HepG2 (cell line): ENCODE measurements at regions not wholly inside any gene's neighbourhood (a gene's known extent, or its start where the extent isn't known, plus 50 kb on each side); places are given as distances from the start of the nearest gene placed in this dataset.

Experiments
- CAMTA2 ChIP-seq: sonication (generic); formaldehyde crosslinking; IDR thresholded peaks from 2 replicates; pipeline ENCODE4 v1.4.0; 2020; ENCODE audit warnings: mild to moderate bottlenecking, missing genetic modification reagents, borderline replicate concordance
- FOXA3 ChIP-seq: IDR thresholded peaks from 2 replicates; pipeline ENCODE4 v1.6.1; 2016; ENCODE audit warnings: missing genetic modification reagents, missing compliant biosample characterization
- GABPA ChIP-seq, 2 experiments: IDR thresholded peaks; 2 replicates each; pipeline ENCODE4 v1.6.1; 2011 to 2016; ENCODE audit warnings: low read depth in 2 of 2, low read length in 1 of 2, missing biosample characterization in 1 of 2, missing genetic modification characterization in 1 of 2
- KLF11 ChIP-seq: IDR thresholded peaks from 2 replicates; pipeline ENCODE4 v1.6.1; 2016; ENCODE audit warnings: missing compliant biosample characterization
- KMT2A ChIP-seq: sonication (generic); formaldehyde crosslinking; IDR thresholded peaks from 2 replicates; pipeline ENCODE4 v1.4.0; 2020; ENCODE audit warnings: missing genetic modification reagents
- NR2C2 ChIP-seq: sonication (generic); formaldehyde crosslinking; IDR thresholded peaks from 2 replicates; pipeline ENCODE4 v1.4.0; 2020; ENCODE audit warnings: missing genetic modification reagents, mild to moderate bottlenecking, moderate library complexity, borderline replicate concordance
- RELA ChIP-seq: sonication (generic); formaldehyde crosslinking; IDR thresholded peaks from 2 replicates; pipeline ENCODE4 v1.4.0; 2020; ENCODE audit warnings: missing genetic modification reagents
- REXO4 ChIP-seq: sonication (generic); formaldehyde crosslinking; IDR thresholded peaks from 2 replicates; pipeline ENCODE4 v1.8.0; 2022; ENCODE audit warnings: missing genetic modification reagents, mild to moderate bottlenecking, borderline replicate concordance
- RNF2 ChIP-seq: fragments of 450-650 bp; conservative IDR thresholded peaks from 2 replicates; pipeline ENCODE4 v1.6.1; 2016; ENCODE audit warnings: low read depth
- SATB2 ChIP-seq: sonication (generic); formaldehyde crosslinking; IDR thresholded peaks from 2 replicates; pipeline ENCODE4 v1.5.0; 2020; ENCODE audit warnings: missing genetic modification reagents
- STAG1 ChIP-seq: sonication (generic); formaldehyde crosslinking; IDR thresholded peaks from 2 replicates; pipeline ENCODE4 v1.4.0; 2020; ENCODE audit warnings: missing genetic modification reagents
- ZFX ChIP-seq: sonication (generic); formaldehyde crosslinking; IDR thresholded peaks from 2 replicates; pipeline ENCODE4 v1.4.0; 2020; ENCODE audit warnings: mild to moderate bottlenecking, low read depth, missing genetic modification reagents, moderate library complexity
- ZNF121 ChIP-seq: sonication (generic); formaldehyde crosslinking; IDR thresholded peaks from 2 replicates; pipeline ENCODE4 v1.5.0; 2020; ENCODE audit warnings: mild to moderate bottlenecking, missing genetic modification reagents
- ZNF333 ChIP-seq: sonication (generic); formaldehyde crosslinking; IDR thresholded peaks from 2 replicates; pipeline ENCODE4 v1.4.0; 2020; ENCODE audit warnings: mild to moderate bottlenecking, missing genetic modification reagents, borderline replicate concordance
- ZNF337 ChIP-seq: sonication (generic); formaldehyde crosslinking; IDR thresholded peaks from 2 replicates; pipeline ENCODE4 v1.5.1; 2020; ENCODE audit warnings: missing genetic modification reagents, low read depth, mild to moderate bottlenecking, borderline replicate concordance
- ZNF543 ChIP-seq: sonication (generic); formaldehyde crosslinking; IDR thresholded peaks from 2 replicates; pipeline ENCODE4 v1.4.0; 2020; ENCODE audit warnings: mild to moderate bottlenecking, missing genetic modification reagents
- ZSCAN22 ChIP-seq: sonication (generic); formaldehyde crosslinking; IDR thresholded peaks from 2 replicates; pipeline ENCODE4 v1.4.0; 2020; ENCODE audit warnings: mild to moderate bottlenecking, missing genetic modification reagents
- TF ChIP-seq, protein P1 (sequence below): IDR thresholded peaks from 2 replicates; pipeline ENCODE4 v1.6.1; 2016
- TF ChIP-seq, protein P2 (sequence below): sonication (generic); formaldehyde crosslinking; IDR thresholded peaks from 2 replicates; pipeline ENCODE4 v1.5.0; 2020; ENCODE audit warnings: missing genetic modification reagents
- TF ChIP-seq, protein P3 (sequence below), 2 experiments: IDR thresholded peaks; 2 replicates each; pipeline ENCODE4 v1.6.1; 2011 to 2012; ENCODE audit warnings: low read length in 2 of 2, borderline replicate concordance in 1 of 2, low read depth in 1 of 2, mild to moderate bottlenecking in 1 of 2, moderate library complexity in 1 of 2
- TF ChIP-seq, protein P4 (sequence below): sonication (generic); formaldehyde crosslinking; conservative IDR thresholded peaks from 2 replicates; pipeline ENCODE4 v1.4.0; 2020; ENCODE audit warnings: missing genetic modification reagents

DNA sequence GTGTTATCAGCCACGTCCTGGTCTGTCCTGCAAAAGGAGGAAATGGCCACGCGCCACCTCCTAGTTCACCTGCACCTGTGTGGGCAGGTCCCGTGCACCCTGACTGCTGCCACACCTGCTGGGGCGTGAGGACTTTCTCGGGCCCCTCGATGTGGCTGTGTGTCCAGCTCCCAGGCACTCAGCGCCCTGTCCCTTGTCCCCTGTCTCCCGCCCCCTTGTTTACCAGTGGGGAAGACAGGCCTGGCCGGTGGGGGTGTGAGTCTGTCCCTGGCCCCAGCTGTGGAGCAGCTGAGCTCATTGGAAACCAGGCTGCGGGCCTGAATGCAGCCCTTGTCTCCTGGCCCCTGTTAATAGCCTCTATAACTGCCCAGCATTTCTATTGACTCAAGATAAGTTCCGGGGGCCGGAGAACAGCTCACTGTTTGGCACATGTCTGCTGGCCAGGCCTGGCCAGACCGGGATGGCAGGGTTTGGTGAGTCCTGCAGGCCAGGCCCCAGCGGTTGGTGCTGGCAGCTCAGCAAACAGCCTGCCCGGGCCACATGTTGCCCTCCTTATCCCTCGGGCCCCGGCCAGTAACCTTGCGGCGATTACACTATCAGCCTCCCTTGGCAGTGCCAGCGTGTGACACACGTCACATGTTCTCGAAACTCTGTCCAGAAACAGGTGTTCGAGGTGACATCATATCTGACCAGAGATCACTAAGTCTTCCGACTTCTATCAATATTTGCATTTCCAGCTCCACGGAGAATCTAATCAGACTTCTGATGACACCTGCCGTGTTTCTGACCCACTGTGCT is 52.1 kb downstream of the FOXL3 start (continued):
- TF ChIP-seq ZNF543 (CRISPR knock-in tag) (no peak), ZNF121 (CRISPR knock-in tag) (peak; percentile 65), ZNF337 (CRISPR knock-in tag) (0 out of 2 replicates have a peak, but pooled peaks have one; percentile 11), ZNF333 (0 out of 2 replicates have a peak, but pooled peaks have one; percentile 61), STAG1 (CRISPR knock-in tag) (0 out of 2 replicates have a peak, but pooled peaks have one; percentile 11), NR2C2 (CRISPR knock-in tag) (peak; percentile 47; the same call in 1 of the 2 replicates), KLF11 (no peak), CAMTA2 (no peak), RNF2 (peak; percentile 47; the same call in 1 of the 2 replicates), GABPA (IDR thresholded peaks at IDR 0.05; ENCODE audit: low read depth, low read length) (no peak), GABPA (CRISPR knock-in tag; IDR thresholded peaks at IDR 0.05; ENCODE audit: low read depth) (no peak), RELA (CRISPR knock-in tag) (0 out of 2 replicates have a peak, but pooled peaks have one; percentile 43), FOXA3 (CRISPR knock-in tag) (peak; percentile 76), ZFX (CRISPR knock-in tag) (peak; percentile 89), REXO4 (CRISPR knock-in tag) (no peak), SATB2 (no peak), ZSCAN22 (CRISPR knock-in tag) (no peak), KMT2A (CRISPR knock-in tag) (no peak)
- TF ChIP-seq, protein P1, sequence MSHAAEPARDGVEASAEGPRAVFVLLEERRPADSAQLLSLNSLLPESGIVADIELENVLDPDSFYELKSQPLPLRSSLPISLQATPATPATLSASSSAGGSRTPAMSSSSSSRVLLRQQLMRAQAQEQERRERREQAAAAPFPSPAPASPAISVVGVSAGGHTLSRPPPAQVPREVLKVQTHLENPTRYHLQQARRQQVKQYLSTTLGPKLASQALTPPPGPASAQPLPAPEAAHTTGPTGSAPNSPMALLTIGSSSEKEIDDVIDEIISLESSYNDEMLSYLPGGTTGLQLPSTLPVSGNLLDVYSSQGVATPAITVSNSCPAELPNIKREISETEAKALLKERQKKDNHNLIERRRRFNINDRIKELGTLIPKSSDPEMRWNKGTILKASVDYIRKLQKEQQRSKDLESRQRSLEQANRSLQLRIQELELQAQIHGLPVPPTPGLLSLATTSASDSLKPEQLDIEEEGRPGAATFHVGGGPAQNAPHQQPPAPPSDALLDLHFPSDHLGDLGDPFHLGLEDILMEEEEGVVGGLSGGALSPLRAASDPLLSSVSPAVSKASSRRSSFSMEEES (CRISPR knock-in tag) = peak; percentile 83
- TF ChIP-seq, protein P2, sequence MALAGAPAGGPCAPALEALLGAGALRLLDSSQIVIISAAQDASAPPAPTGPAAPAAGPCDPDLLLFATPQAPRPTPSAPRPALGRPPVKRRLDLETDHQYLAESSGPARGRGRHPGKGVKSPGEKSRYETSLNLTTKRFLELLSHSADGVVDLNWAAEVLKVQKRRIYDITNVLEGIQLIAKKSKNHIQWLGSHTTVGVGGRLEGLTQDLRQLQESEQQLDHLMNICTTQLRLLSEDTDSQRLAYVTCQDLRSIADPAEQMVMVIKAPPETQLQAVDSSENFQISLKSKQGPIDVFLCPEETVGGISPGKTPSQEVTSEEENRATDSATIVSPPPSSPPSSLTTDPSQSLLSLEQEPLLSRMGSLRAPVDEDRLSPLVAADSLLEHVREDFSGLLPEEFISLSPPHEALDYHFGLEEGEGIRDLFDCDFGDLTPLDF = no peak
- TF ChIP-seq, protein P3, sequence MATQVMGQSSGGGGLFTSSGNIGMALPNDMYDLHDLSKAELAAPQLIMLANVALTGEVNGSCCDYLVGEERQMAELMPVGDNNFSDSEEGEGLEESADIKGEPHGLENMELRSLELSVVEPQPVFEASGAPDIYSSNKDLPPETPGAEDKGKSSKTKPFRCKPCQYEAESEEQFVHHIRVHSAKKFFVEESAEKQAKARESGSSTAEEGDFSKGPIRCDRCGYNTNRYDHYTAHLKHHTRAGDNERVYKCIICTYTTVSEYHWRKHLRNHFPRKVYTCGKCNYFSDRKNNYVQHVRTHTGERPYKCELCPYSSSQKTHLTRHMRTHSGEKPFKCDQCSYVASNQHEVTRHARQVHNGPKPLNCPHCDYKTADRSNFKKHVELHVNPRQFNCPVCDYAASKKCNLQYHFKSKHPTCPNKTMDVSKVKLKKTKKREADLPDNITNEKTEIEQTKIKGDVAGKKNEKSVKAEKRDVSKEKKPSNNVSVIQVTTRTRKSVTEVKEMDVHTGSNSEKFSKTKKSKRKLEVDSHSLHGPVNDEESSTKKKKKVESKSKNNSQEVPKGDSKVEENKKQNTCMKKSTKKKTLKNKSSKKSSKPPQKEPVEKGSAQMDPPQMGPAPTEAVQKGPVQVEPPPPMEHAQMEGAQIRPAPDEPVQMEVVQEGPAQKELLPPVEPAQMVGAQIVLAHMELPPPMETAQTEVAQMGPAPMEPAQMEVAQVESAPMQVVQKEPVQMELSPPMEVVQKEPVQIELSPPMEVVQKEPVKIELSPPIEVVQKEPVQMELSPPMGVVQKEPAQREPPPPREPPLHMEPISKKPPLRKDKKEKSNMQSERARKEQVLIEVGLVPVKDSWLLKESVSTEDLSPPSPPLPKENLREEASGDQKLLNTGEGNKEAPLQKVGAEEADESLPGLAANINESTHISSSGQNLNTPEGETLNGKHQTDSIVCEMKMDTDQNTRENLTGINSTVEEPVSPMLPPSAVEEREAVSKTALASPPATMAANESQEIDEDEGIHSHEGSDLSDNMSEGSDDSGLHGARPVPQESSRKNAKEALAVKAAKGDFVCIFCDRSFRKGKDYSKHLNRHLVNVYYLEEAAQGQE (IDR thresholded peaks at IDR 0.05; ENCODE audit: borderline replicate concordance in 1 of 2, low read depth in 1 of 2, low read length in 2 of 2) = peak in 1 of 2 experiments; percentile 50; a peak in 1 of 4 replicates
- TF ChIP-seq, protein P4, sequence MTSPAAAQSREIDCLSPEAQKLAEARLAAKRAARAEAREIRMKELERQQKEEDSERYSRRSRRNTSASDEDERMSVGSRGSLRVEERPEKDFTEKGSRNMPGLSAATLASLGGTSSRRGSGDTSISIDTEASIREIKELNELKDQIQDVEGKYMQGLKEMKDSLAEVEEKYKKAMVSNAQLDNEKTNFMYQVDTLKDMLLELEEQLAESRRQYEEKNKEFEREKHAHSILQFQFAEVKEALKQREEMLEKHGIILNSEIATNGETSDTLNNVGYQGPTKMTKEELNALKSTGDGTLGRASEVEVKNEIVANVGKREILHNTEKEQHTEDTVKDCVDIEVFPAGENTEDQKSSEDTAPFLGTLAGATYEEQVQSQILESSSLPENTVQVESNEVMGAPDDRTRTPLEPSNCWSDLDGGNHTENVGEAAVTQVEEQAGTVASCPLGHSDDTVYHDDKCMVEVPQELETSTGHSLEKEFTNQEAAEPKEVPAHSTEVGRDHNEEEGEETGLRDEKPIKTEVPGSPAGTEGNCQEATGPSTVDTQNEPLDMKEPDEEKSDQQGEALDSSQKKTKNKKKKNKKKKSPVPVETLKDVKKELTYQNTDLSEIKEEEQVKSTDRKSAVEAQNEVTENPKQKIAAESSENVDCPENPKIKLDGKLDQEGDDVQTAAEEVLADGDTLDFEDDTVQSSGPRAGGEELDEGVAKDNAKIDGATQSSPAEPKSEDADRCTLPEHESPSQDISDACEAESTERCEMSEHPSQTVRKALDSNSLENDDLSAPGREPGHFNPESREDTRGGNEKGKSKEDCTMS (CRISPR knock-in tag) = no peak
